ENCODE measurements at regions not wholly inside any gene's neighbourhood (a gene's known extent, or its start where the extent isn't known, plus 50 kb on each side); places are given as distances from the start of the nearest gene placed in this dataset.
A peak's percentile ranks its signal among the peaks of the same experiment; 100 is the strongest.

GRCh38 chr13:106145997-106146864 is 389.2 kb downstream of the EFNB2 start:
- Histone ChIP-seq H3K36me3 (ENCODE audit: control insufficient read depth, insufficient read depth, low read length) (no peaks in the 10 kb centered on the region), H3K4me3 (ENCODE audit: low read depth, low read length) (no peak overlapping the region), H3K27me3 (ENCODE audit: control insufficient read depth, insufficient read depth, low read length) (no peaks in the 10 kb centered on the region)
- no peak for TF ChIP-seq CTCF (IDR thresholded peaks at IDR 0.05; ENCODE audit: insufficient read depth, low read length, severe bottlenecking)
- DNase-seq (ENCODE audit: low read depth) (no peak), FAIRE-seq (no peak)

- H3K4me3 ChIP-seq (ENCODE audit: low read depth, low read length) = no peak overlapping the region
- no peaks in the 10 kb centered on the region for H3K27me3 ChIP-seq (ENCODE audit: control insufficient read depth, insufficient read depth, low read length)
- no peak for TF ChIP-seq CTCF (IDR thresholded peaks at IDR 0.05; ENCODE audit: insufficient read depth, low read length, severe bottlenecking)
- DNase-seq (ENCODE audit: low read depth) = no peak
- H3K36me3 ChIP-seq (ENCODE audit: control insufficient read depth, insufficient read depth, low read length) = no peaks in the 10 kb centered on the region
- FAIRE-seq = no peak
Measured at GRCh38 chr13:106145070-106145469, 390.4 kb downstream of the EFNB2 start.

GRCh38 chr13:106143930-106144709 is 391.3 kb downstream of the EFNB2 start:
- Histone ChIP-seq H3K27me3 (ENCODE audit: control insufficient read depth, insufficient read depth, low read length) (no peaks in the 10 kb centered on the region), H3K36me3 (ENCODE audit: control insufficient read depth, insufficient read depth, low read length) (no peaks in the 10 kb centered on the region), H3K4me3 (ENCODE audit: low read depth, low read length) (no peak overlapping the region)
- FAIRE-seq (no peak), DNase-seq (ENCODE audit: low read depth) (peak; percentile 92)
- no peak for TF ChIP-seq CTCF (IDR thresholded peaks at IDR 0.05; ENCODE audit: insufficient read depth, low read length, severe bottlenecking)

GRCh38 chr13:106143392-106143791 is 392.1 kb downstream of the EFNB2 start:
- H3K36me3 ChIP-seq (ENCODE audit: control insufficient read depth, insufficient read depth, low read length) = no peaks in the 10 kb centered on the region
- FAIRE-seq = no peak

GRCh38 chr13:106140476-106140875 is 395.0 kb downstream of the EFNB2 start:
- DNase-seq (ENCODE audit: low read depth) (no peak), FAIRE-seq (no peak)
- no peak overlapping the region for H3K4me3 ChIP-seq (ENCODE audit: low read depth, low read length)
- no peaks in the 10 kb centered on the region for H3K36me3 ChIP-seq (ENCODE audit: control insufficient read depth, insufficient read depth, low read length)
- H3K27me3 ChIP-seq (ENCODE audit: control insufficient read depth, insufficient read depth, low read length) = no peaks in the 10 kb centered on the region
- no peak for TF ChIP-seq CTCF (IDR thresholded peaks at IDR 0.05; ENCODE audit: insufficient read depth, low read length, severe bottlenecking)

More at GRCh38 chr13:106143392-106143791, 392.1 kb downstream of the EFNB2 start:
- no peak for TF ChIP-seq CTCF (IDR thresholded peaks at IDR 0.05; ENCODE audit: insufficient read depth, low read length, severe bottlenecking)
- Histone ChIP-seq H3K4me3 (ENCODE audit: low read depth, low read length) (no peak overlapping the region), H3K27me3 (ENCODE audit: control insufficient read depth, insufficient read depth, low read length) (no peaks in the 10 kb centered on the region)
- peak; percentile 37 for DNase-seq (ENCODE audit: low read depth)
